Activated B cell treated with CpG ODN at 0.5 μM for 24 hours (primary cell): ENCODE measurements at regions not wholly inside any gene's neighbourhood (a gene's known extent, or its start where the extent isn't known, plus 50 kb on each side); places are given as distances from the start of the nearest gene placed in this dataset.

Experiments
- ATAC-seq: fragments of 200-7000 bp; cut with Tn5 transposase; one replicate; pipeline ENCODE4 v1.10.0; 2021; ENCODE audit warnings: low read depth, mild to moderate bottlenecking, moderate library complexity
- CTCF ChIA-PET: fragments of 350-600 bp; sonication (Branson Sonifier 250); formaldehyde crosslinking; loops from one replicate; lab custom pipeline; 2021; ENCODE audit warnings: antibody characterized with exemption; lab: Charles Lee
- POLR2A ChIA-PET: fragments of 350-600 bp; sonication (Branson Sonifier 250); formaldehyde crosslinking; loops from one replicate; lab custom pipeline; 2021; ENCODE audit warnings: antibody characterized with exemption; lab: Charles Lee
- DNase-seq: peaks from one replicate; pipeline ENCODE4 v3.0.0; 2022
- H3K27ac Mint-ChIP-seq: one replicate; pipeline ENCODE4 v1.8.0; 2020; ENCODE audit warnings: mixed read lengths
- H3K27me3 Mint-ChIP-seq: one replicate; pipeline ENCODE4 v1.8.0; 2021; ENCODE audit warnings: mixed read lengths
- H3K36me3 Mint-ChIP-seq: one replicate; pipeline ENCODE4 v1.8.0; 2021; ENCODE audit warnings: low read depth, mixed read lengths
- H3K4me1 Mint-ChIP-seq: one replicate; pipeline ENCODE4 v1.8.0; 2021; ENCODE audit warnings: mixed read lengths
- H3K4me3 Mint-ChIP-seq: one replicate; pipeline ENCODE4 v1.8.0; 2020; ENCODE audit warnings: mild to moderate bottlenecking, mixed read lengths
- H3K9me3 Mint-ChIP-seq: one replicate; pipeline ENCODE4 v1.8.0; 2020; ENCODE audit warnings: mixed read lengths
- CTCF ChIP-seq: fragments of 200-600 bp; IDR thresholded peaks from one replicate; pipeline ENCODE4 v1.8.0; 2022; ENCODE audit warnings: antibody characterized with exemption, mild to moderate bottlenecking
- intact Hi-C: fragments of 100-400 bp; cut with micrococcal nuclease; formaldehyde crosslinking; loops from one replicate; pipeline ENCODE4 v1.15.1; 2024

- no peak for TF ChIP-seq CTCF
- Mint-ChIP-seq H3K27ac (no peak overlapping the region), H3K9me3 (no peaks in the 10 kb centered on the region), H3K36me3 (no peaks in the 10 kb centered on the region), H3K4me1 (peaks cover 28% of the 10 kb centered on the region), H3K27me3 (peaks cover 17% of the 10 kb centered on the region), H3K4me3 (no peak overlapping the region)
- intact Hi-C loops: no loop called here
- no peak for ATAC-seq
- ChIA-PET POLR2A (no interaction called here), CTCF (no interaction called here)
- no peak for DNase-seq
These were observed 74.6 kb upstream of the IPO9 start for GRCh38 chr1:201754353-201754752.

GRCh38 chr1:201755200-201755599 lies 73.8 kb upstream of the IPO9 start:
- POLR2A ChIA-PET: no interaction called here
- CTCF ChIA-PET: no interaction called here
- H3K27me3 Mint-ChIP-seq: peaks cover 17% of the 10 kb centered on the region
- no peak for ATAC-seq
- H3K27ac Mint-ChIP-seq: no peak overlapping the region
- no peaks in the 10 kb centered on the region for H3K36me3 Mint-ChIP-seq
- H3K4me3 Mint-ChIP-seq: no peak overlapping the region
- H3K4me1 Mint-ChIP-seq: peaks cover 28% of the 10 kb centered on the region
- no peaks in the 10 kb centered on the region for H3K9me3 Mint-ChIP-seq
- intact Hi-C loops: no loop called here
- DNase-seq: no peak
- no peak for TF ChIP-seq CTCF

- intact Hi-C loops: no loop called here
- ChIA-PET CTCF (no interaction called here), POLR2A (interaction anchor here (0.6 kb wide), 1 partner anchor 17 kb away, joined by 3 read pairs; no protein-coding TSS in a partner anchor)
- TF ChIP-seq CTCF: no peak
- Mint-ChIP-seq H3K9me3 (no peaks in the 10 kb centered on the region), H3K4me1 (peaks cover 28% of the 10 kb centered on the region), H3K27ac (no peak overlapping the region), H3K27me3 (peaks cover 11% of the 10 kb centered on the region), H3K4me3 (no peak overlapping the region), H3K36me3 (no peaks in the 10 kb centered on the region)
- DNase-seq (no peak), ATAC-seq (no peak)
These were observed 72.6 kb upstream of the IPO9 start for GRCh38 chr1:201756406-201756805.

GRCh38 chr1:201758499-201759050 lies 70.4 kb upstream of the IPO9 start:
- no peaks in the 10 kb centered on the region for H3K9me3 Mint-ChIP-seq
- ATAC-seq: no peak
- no peak for DNase-seq
- no peak overlapping the region for H3K27ac Mint-ChIP-seq
- peaks cover 7% of the 10 kb centered on the region for H3K27me3 Mint-ChIP-seq
- ChIA-PET POLR2A (interaction anchor here (0.7 kb wide), 1 partner anchor 51 kb away, joined by 4 read pairs; no protein-coding TSS in a partner anchor), CTCF (interaction anchor here (1.1 kb wide), 1 partner anchor 49 kb away, joined by 4 read pairs; no protein-coding TSS in a partner anchor)
- TF ChIP-seq CTCF: no peak
- H3K4me1 Mint-ChIP-seq: peaks cover 28% of the 10 kb centered on the region
- intact Hi-C loops: no loop called here
- no peaks in the 10 kb centered on the region for H3K36me3 Mint-ChIP-seq
- no peak overlapping the region for H3K4me3 Mint-ChIP-seq

GRCh38 chr1:201759194-201759815 lies 69.7 kb upstream of the IPO9 start:
- H3K9me3 Mint-ChIP-seq: no peaks in the 10 kb centered on the region
- ChIA-PET CTCF (interaction anchor here (1.1 kb wide), 1 partner anchor 50 kb away, joined by 4 read pairs; no protein-coding TSS in a partner anchor), POLR2A (interaction anchor here (0.7 kb wide), 1 partner anchor 51 kb away, joined by 4 read pairs; no protein-coding TSS in a partner anchor)
- intact Hi-C loops: no loop called here
- TF ChIP-seq CTCF: no peak
- ATAC-seq (no peak), DNase-seq (no peak)
- no peak overlapping the region for H3K27ac Mint-ChIP-seq
- H3K4me3 Mint-ChIP-seq: no peak overlapping the region
- peaks cover 8% of the 10 kb centered on the region for H3K27me3 Mint-ChIP-seq
- H3K36me3 Mint-ChIP-seq: no peaks in the 10 kb centered on the region
- peaks cover 28% of the 10 kb centered on the region for H3K4me1 Mint-ChIP-seq
